Astrocyte (in vitro differentiated cells and primary cell): ENCODE measurements at regions not wholly inside any gene's neighbourhood (a gene's known extent, or its start where the extent isn't known, plus 50 kb on each side); places are given as distances from the start of the nearest gene placed in this dataset.

Source experiments
- EZH2 ChIP-seq: IDR thresholded peaks from 2 replicates; pipeline ENCODE4 v1.6.1; 2012; ENCODE audit warnings: mild to moderate bottlenecking, low read length, inconsistent platforms; ENCODE audit not compliant: insufficient read depth
- TF ChIP-seq, protein P1 (sequence below): IDR thresholded peaks from 2 replicates; pipeline ENCODE4 v1.5.1; 2011; ENCODE audit warnings: low read depth, mild to moderate bottlenecking, inconsistent platforms, low read length, moderate library complexity; ENCODE audit not compliant: insufficient read depth

DNA sequence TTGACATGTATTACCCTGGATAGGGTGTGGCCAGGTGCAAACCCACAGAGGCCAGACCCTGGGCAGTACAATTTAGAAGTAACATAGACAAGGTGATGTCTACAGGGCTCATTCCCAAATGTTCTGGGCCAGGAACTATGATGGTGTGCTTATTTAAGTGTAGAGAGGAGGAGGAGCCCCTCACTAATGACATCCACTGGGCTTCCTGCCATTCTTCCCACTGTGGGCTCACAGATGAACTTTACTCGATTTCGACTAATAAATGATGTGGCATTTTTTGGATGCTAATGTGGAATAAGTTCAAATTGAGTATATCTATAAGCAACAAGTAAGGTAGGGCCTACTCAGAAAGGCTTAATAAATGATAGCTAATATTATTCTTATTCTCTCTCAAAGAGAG, 280.9 kb upstream of the BOD1L1 start:
- TF ChIP-seq, protein P1, sequence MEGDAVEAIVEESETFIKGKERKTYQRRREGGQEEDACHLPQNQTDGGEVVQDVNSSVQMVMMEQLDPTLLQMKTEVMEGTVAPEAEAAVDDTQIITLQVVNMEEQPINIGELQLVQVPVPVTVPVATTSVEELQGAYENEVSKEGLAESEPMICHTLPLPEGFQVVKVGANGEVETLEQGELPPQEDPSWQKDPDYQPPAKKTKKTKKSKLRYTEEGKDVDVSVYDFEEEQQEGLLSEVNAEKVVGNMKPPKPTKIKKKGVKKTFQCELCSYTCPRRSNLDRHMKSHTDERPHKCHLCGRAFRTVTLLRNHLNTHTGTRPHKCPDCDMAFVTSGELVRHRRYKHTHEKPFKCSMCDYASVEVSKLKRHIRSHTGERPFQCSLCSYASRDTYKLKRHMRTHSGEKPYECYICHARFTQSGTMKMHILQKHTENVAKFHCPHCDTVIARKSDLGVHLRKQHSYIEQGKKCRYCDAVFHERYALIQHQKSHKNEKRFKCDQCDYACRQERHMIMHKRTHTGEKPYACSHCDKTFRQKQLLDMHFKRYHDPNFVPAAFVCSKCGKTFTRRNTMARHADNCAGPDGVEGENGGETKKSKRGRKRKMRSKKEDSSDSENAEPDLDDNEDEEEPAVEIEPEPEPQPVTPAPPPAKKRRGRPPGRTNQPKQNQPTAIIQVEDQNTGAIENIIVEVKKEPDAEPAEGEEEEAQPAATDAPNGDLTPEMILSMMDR, result no peak
- TF ChIP-seq EZH2, result no peak
